ENCODE measurements at regions not wholly inside any gene's neighbourhood (a gene's known extent, or its start where the extent isn't known, plus 50 kb on each side); places are given as distances from the start of the nearest gene placed in this dataset.

DNA sequence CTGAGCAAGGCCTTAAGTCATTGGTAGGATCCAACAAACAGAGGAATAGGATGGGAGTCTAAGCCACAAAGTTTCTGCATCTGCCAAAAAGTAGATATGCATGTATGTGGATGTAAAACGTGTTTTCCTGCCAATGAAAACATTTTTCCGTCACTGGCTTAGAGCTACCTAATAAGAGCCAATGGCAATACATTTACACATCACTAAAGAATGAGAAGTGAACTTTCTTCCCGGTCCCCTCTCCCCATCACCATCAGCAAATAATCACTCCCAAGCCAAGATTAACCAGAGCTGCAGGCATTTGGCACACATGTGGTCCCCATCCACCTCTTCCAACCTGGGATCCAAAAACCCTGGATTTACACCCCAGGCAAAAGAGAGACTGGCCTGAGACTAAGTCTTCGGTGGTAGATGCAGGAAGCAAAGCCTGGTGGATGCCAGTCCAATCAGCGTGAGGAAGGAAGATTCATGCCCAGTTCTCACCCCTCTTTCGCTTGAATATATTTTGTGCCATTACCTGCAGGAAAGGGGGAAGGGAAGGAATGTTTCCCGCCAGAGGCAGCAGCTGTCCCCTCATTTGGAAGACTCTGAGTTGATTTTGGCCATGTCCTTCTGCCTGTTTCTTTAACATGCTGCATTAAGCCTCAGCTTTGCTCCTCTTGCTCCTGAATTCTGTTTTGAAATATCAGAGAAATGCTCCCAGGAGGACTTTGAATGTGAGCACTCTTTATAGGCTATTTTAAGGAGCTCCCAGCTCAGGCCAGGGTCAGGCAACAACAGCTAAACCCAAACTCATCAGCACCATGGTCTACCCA, 131.4 kb downstream of the CHIC2 start:
- no peaks in the 10 kb centered on the region for H3K9me3 ChIP-seq (ENCODE audit: control insufficient read depth in 2 of 2, low read length in 2 of 2)
- H3K4me1 ChIP-seq (ENCODE audit: control insufficient read depth, insufficient read depth, low read length), result no peaks in the 10 kb centered on the region
- no peak overlapping the region for H3K27ac ChIP-seq (ENCODE audit: low read length)
- no peaks in the 10 kb centered on the region for H3K36me3 ChIP-seq (ENCODE audit: control insufficient read depth in 2 of 2, insufficient read depth in 2 of 2, low read length in 2 of 2)
- peaks cover 0 to 2% of the 10 kb centered on the region in 2 donors for H3K27me3 ChIP-seq (ENCODE audit: control insufficient read depth in 1 of 2, insufficient read depth in 2 of 2, low read length in 2 of 2)
- no peak overlapping the region for H3K4me3 ChIP-seq (ENCODE audit: low read length in 2 of 2)
- H3K9ac ChIP-seq (ENCODE audit: low read length in 2 of 2), result no peak overlapping the region

DNA sequence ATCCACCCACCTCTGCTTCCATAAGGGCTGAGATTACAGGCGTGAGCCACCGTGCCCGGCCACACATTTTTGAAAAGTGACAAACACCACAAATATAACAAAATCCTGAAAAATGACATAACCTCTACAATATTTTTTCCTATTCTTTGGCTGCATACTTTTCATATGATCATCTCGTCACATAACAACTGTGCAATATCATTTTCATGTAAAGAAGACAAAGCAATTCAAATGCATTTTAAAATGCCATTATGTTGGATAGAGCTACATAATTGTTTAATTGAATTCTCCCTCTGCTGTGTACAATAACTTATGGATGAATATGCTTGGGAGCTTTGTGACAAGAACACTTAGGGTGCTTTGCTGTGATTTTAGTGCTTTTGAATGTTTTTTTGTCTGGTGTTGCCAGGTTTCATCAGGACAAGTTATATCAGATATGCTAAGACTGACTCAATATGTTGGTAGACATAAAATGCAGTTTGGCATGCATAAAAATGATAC, 132.9 kb downstream of the CHIC2 start:
- peaks cover 0 to 2% of the 10 kb centered on the region in 2 donors for H3K27me3 ChIP-seq (ENCODE audit: control insufficient read depth in 1 of 2, insufficient read depth in 2 of 2, low read length in 2 of 2)
- H3K4me1 ChIP-seq (ENCODE audit: control insufficient read depth, insufficient read depth, low read length), result no peaks in the 10 kb centered on the region
- H3K4me3 ChIP-seq (ENCODE audit: low read length in 2 of 2), result no peak overlapping the region
- H3K9ac ChIP-seq (ENCODE audit: low read length in 2 of 2), result no peak overlapping the region
- no peaks in the 10 kb centered on the region for H3K9me3 ChIP-seq (ENCODE audit: control insufficient read depth in 2 of 2, low read length in 2 of 2)
- H3K36me3 ChIP-seq (ENCODE audit: control insufficient read depth in 2 of 2, insufficient read depth in 2 of 2, low read length in 2 of 2), result no peaks in the 10 kb centered on the region
- H3K27ac ChIP-seq (ENCODE audit: low read length), result no peak overlapping the region

DNA sequence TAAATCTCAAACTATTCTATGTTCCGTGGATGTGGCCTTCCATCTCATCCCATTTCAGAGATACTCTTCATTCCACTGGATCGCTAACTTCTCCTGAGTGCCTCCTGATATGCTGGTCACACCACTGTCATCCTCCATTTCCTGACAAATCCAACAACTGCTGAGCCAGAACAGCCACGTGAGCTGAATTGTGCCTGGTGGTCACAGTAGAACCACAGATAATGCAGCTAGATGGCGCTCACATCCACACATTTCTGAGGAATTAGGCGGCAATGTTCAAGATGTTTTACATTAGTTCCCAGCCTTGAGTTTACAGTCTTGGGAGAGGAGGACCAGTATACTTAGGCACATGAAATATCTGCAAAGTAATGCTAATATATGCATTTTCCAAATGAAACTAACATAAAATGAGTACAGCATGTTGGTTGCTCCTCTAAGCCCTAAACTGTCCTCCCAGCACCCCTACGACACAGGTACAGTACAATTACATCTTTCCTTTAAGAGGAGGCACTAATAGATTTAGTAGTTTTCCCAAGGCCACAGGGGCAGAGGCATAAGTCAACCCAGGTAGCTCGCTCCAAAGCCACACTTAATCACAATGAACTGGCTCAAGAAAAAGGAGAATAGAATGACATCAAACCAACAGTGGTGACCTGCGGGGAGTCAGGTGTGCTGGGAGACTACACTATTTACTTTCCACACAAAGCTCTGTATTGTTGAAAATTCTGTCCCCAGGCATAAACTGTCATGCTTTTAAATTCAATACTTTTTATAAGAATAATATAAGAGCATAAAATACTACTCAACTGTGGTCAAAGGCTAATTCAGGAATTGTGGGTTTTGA, 134.2 kb downstream of the CHIC2 start:
- Histone ChIP-seq H3K36me3 (ENCODE audit: control insufficient read depth in 2 of 2, insufficient read depth in 2 of 2, low read length in 2 of 2) (no peaks in the 10 kb centered on the region), H3K4me3 (ENCODE audit: low read length in 2 of 2) (no peak overlapping the region), H3K9ac (ENCODE audit: low read length in 2 of 2) (no peak overlapping the region), H3K4me1 (ENCODE audit: control insufficient read depth, insufficient read depth, low read length) (no peaks in the 10 kb centered on the region), H3K27me3 (ENCODE audit: control insufficient read depth in 1 of 2, insufficient read depth in 2 of 2, low read length in 2 of 2) (peaks cover 0 to 2% of the 10 kb centered on the region in 2 donors), H3K9me3 (ENCODE audit: control insufficient read depth in 2 of 2, low read length in 2 of 2) (no peaks in the 10 kb centered on the region), H3K27ac (ENCODE audit: low read length) (no peak overlapping the region)

DNA sequence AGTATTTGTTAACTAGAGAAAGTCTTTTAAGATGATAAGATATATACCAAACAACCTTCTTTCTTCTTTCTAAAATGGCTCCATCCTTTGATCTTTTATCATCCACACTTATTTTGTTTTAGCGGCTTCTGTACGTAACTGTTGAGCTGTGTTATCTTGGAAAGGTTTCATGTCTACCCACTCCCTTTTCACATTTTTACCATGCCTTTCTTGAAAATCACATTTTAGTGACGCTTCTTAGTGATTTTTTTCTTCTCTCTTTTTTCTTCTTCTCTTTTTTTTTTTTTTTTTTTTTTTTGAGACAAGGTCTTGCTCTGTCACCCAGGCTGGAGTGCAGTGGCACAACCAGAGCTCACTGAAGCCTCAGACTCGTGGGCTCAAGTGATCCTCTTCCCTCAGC, 135.1 kb downstream of the CHIC2 start:
- no peaks in the 10 kb centered on the region for H3K4me1 ChIP-seq (ENCODE audit: control insufficient read depth, insufficient read depth, low read length)
- H3K9ac ChIP-seq (ENCODE audit: low read length in 2 of 2), result no peak overlapping the region
- H3K27ac ChIP-seq (ENCODE audit: low read length), result no peak overlapping the region
- no peaks in the 10 kb centered on the region for H3K9me3 ChIP-seq (ENCODE audit: control insufficient read depth in 2 of 2, low read length in 2 of 2)
- H3K27me3 ChIP-seq (ENCODE audit: control insufficient read depth in 1 of 2, insufficient read depth in 2 of 2, low read length in 2 of 2), result peaks cover 0 to 2% of the 10 kb centered on the region in 2 donors
- H3K4me3 ChIP-seq (ENCODE audit: low read length in 2 of 2), result no peak overlapping the region
- H3K36me3 ChIP-seq (ENCODE audit: control insufficient read depth in 2 of 2, insufficient read depth in 2 of 2, low read length in 2 of 2), result no peaks in the 10 kb centered on the region

DNA sequence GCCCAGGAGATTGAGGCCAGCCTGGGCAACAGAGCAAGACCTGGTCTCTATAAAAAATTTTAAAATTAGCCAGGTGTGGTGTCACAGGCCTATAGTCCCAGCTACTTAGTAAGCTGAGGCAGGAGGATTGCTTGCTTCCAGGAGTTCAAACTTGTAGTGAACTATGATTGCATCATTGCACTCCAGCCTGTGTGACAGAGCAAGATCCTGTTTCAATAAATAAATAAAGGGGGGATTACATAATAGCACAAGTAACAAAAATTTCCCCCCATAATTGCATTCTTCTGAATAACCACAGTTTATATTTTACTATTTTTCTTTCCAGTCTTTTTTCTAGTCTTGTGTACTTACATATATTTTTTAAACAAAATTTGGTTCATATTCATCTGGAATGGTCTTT, 135.6 kb downstream of the CHIC2 start:
- Histone ChIP-seq H3K9ac (ENCODE audit: low read length in 2 of 2) (no peak overlapping the region), H3K9me3 (ENCODE audit: control insufficient read depth in 2 of 2, low read length in 2 of 2) (no peaks in the 10 kb centered on the region), H3K36me3 (ENCODE audit: control insufficient read depth in 2 of 2, insufficient read depth in 2 of 2, low read length in 2 of 2) (no peaks in the 10 kb centered on the region), H3K4me1 (ENCODE audit: control insufficient read depth, insufficient read depth, low read length) (no peaks in the 10 kb centered on the region), H3K27ac (ENCODE audit: low read length) (no peak overlapping the region), H3K4me3 (ENCODE audit: low read length in 2 of 2) (no peak overlapping the region), H3K27me3 (ENCODE audit: control insufficient read depth in 1 of 2, insufficient read depth in 2 of 2, low read length in 2 of 2) (peaks cover 0 to 2% of the 10 kb centered on the region in 2 donors)

DNA sequence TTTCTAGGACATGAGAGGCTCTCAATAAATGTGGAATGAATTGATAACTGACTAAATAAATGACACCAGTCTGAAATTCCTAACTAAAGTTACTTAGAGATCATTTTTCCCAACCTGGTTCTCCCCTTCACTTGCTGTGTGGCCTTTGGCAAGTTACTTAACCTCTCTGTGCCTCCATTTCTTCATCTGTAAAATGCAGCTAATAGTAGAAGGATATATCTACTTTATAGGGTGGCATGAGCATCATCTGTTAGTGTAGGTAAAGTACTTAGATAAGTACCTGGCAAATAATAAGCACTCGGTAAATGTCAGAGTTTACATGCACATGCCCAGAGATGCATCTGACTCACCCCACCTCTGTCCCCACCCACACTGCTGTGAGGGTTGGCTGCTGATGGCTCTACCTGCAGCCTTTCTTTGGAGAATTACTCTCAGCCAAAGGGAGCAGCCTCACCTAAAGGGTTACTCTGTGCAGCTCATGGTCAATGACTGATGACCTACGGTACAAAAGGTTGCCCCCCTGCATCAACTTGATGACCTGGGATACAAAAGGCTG, 139.3 kb downstream of the CHIC2 start:
- Histone ChIP-seq H3K9ac (ENCODE audit: low read length in 2 of 2) (no peak overlapping the region), H3K4me3 (ENCODE audit: low read length in 2 of 2) (no peak overlapping the region), H3K36me3 (ENCODE audit: control insufficient read depth in 2 of 2, insufficient read depth in 2 of 2, low read length in 2 of 2) (no peaks in the 10 kb centered on the region), H3K27ac (ENCODE audit: low read length) (no peak overlapping the region), H3K27me3 (ENCODE audit: control insufficient read depth in 1 of 2, insufficient read depth in 2 of 2, low read length in 2 of 2) (no peaks in the 10 kb centered on the region), H3K9me3 (ENCODE audit: control insufficient read depth in 2 of 2, low read length in 2 of 2) (no peaks in the 10 kb centered on the region), H3K4me1 (ENCODE audit: control insufficient read depth, insufficient read depth, low read length) (no peaks in the 10 kb centered on the region)

DNA sequence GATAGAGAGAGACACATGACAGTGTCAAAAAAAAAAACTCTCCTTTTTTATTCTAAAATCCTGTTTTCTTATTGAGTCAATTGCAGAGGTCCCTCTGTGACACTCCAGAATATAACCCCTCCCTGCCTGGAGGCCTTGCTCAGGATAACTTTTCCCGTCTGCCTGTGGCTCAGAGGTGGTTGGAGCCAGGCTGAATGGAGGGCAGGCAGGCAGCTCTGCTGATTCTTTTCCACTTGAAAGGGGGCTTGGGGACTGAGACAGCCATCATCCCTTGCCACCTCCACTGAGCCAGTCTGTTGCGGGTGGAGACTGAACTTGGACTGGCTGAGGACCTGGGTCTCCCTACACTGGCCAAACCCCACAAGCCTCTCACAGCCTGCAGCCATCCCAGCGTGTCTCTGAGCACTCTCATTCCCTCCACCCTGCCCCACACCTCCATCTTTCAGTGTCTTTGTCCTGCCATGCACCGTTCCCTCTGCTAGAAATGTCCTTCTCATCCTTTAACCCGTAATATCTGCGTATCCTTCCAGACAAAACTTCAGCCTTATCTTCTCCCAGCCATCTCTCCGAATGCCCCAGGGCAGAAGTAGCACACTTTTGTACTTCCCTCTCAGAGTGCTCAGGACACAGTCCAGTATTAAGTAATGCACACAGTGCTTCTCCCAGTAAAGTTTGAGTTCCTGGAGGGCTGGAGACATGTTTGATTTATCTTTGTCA, 139.9 kb downstream of the CHIC2 start:
- Histone ChIP-seq H3K4me3 (ENCODE audit: low read length in 2 of 2) (no peak overlapping the region), H3K36me3 (ENCODE audit: control insufficient read depth in 2 of 2, insufficient read depth in 2 of 2, low read length in 2 of 2) (no peaks in the 10 kb centered on the region), H3K27me3 (ENCODE audit: control insufficient read depth in 1 of 2, insufficient read depth in 2 of 2, low read length in 2 of 2) (no peaks in the 10 kb centered on the region), H3K9ac (ENCODE audit: low read length in 2 of 2) (no peak overlapping the region), H3K27ac (ENCODE audit: low read length) (no peak overlapping the region), H3K4me1 (ENCODE audit: control insufficient read depth, insufficient read depth, low read length) (no peaks in the 10 kb centered on the region), H3K9me3 (ENCODE audit: control insufficient read depth in 2 of 2, low read length in 2 of 2) (no peaks in the 10 kb centered on the region)

DNA sequence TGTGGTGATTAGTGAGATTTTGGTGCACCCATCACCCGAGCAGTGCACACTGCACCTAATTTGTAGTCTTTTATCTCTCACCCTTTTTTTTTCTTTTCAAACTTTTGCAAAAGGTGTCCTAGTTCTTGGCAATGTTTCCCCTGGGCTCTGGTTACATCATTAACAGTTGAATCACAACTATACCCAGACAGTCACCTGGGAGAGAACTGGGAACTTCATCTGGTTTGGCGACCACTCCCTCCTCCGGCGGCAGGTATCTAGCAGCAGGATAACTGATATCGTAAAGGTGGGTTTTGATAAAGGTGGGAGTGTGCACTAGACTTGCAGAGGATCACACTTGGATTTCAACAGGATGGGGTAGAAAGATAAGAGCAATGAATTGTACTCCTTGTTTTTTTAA, 140.5 kb downstream of the CHIC2 start:
- Histone ChIP-seq H3K9ac (ENCODE audit: low read length in 2 of 2) (no peak overlapping the region), H3K9me3 (ENCODE audit: control insufficient read depth in 2 of 2, low read length in 2 of 2) (no peaks in the 10 kb centered on the region), H3K27ac (ENCODE audit: low read length) (no peak overlapping the region), H3K27me3 (ENCODE audit: control insufficient read depth in 1 of 2, insufficient read depth in 2 of 2, low read length in 2 of 2) (no peaks in the 10 kb centered on the region), H3K36me3 (ENCODE audit: control insufficient read depth in 2 of 2, insufficient read depth in 2 of 2, low read length in 2 of 2) (no peaks in the 10 kb centered on the region), H3K4me3 (ENCODE audit: low read length in 2 of 2) (no peak overlapping the region), H3K4me1 (ENCODE audit: control insufficient read depth, insufficient read depth, low read length) (no peaks in the 10 kb centered on the region)

DNA sequence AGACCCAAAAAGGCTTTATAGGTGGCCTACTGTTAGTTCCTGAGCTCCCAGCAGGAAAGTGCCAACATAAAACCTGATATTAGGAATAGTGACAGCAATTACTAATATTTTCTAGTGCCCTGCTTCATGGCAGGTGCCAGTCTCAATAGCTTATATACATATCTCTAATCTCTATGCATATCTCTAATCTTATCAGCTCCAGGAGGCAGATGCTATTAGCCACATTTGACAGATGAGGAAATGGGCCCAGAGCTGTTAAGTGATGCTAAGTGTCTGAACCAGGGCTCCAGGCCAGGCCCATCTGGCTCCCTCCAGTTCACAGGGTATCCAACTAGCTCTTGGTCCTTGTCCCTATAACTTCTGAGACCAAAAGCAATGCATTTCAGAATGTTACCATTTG, 142.5 kb downstream of the CHIC2 start:
- no peak overlapping the region for H3K4me3 ChIP-seq (ENCODE audit: low read length in 2 of 2)
- no peak overlapping the region for H3K9ac ChIP-seq (ENCODE audit: low read length in 2 of 2)
- no peaks in the 10 kb centered on the region for H3K36me3 ChIP-seq (ENCODE audit: control insufficient read depth in 2 of 2, insufficient read depth in 2 of 2, low read length in 2 of 2)
- H3K27ac ChIP-seq (ENCODE audit: low read length), result no peak overlapping the region
- H3K27me3 ChIP-seq (ENCODE audit: control insufficient read depth in 1 of 2, insufficient read depth in 2 of 2, low read length in 2 of 2), result no peaks in the 10 kb centered on the region
- no peaks in the 10 kb centered on the region for H3K4me1 ChIP-seq (ENCODE audit: control insufficient read depth, insufficient read depth, low read length)
- no peaks in the 10 kb centered on the region for H3K9me3 ChIP-seq (ENCODE audit: control insufficient read depth in 2 of 2, low read length in 2 of 2)

DNA sequence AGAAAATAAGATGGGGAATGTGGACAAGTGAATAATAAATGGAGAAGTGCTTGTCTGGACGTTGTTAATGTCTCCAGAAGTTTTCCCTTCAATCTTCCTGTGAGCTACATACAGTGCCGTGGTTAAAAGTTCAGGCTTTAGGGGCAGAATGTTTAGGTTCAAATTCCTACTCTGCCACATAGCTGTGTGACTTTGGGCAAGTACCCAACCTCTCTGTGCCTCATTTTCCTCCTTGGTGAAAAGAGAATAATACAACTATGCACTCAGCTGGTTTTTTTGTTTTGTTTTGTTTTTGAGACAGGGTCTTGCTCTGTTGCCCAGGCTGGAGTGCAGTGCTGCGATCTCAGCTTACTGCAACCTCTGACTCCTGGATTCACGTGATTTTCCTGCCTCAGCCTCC, 143.5 kb downstream of the CHIC2 start:
- Histone ChIP-seq H3K9ac (ENCODE audit: low read length in 2 of 2) (no peak overlapping the region), H3K27me3 (ENCODE audit: control insufficient read depth in 1 of 2, insufficient read depth in 2 of 2, low read length in 2 of 2) (no peaks in the 10 kb centered on the region), H3K27ac (ENCODE audit: low read length) (no peak overlapping the region)

More for the DNA sequence above, 143.5 kb downstream of the CHIC2 start:
- Histone ChIP-seq H3K9me3 (ENCODE audit: control insufficient read depth in 2 of 2, low read length in 2 of 2) (no peaks in the 10 kb centered on the region), H3K4me3 (ENCODE audit: low read length in 2 of 2) (no peak overlapping the region), H3K36me3 (ENCODE audit: control insufficient read depth in 2 of 2, insufficient read depth in 2 of 2, low read length in 2 of 2) (no peaks in the 10 kb centered on the region), H3K4me1 (ENCODE audit: control insufficient read depth, insufficient read depth, low read length) (no peaks in the 10 kb centered on the region)

Measured in stomach smooth muscle (tissue), 2 donors.